ENCODE measurements at regions not wholly inside any gene's neighbourhood (a gene's known extent, or its start where the extent isn't known, plus 50 kb on each side); places are given as distances from the start of the nearest gene placed in this dataset.
"Not testable (repeated sequence)": the region's sequence is repeated elsewhere in the genome, so short reads cannot be mapped to it uniquely, and the experiment has no call there.

DNA sequence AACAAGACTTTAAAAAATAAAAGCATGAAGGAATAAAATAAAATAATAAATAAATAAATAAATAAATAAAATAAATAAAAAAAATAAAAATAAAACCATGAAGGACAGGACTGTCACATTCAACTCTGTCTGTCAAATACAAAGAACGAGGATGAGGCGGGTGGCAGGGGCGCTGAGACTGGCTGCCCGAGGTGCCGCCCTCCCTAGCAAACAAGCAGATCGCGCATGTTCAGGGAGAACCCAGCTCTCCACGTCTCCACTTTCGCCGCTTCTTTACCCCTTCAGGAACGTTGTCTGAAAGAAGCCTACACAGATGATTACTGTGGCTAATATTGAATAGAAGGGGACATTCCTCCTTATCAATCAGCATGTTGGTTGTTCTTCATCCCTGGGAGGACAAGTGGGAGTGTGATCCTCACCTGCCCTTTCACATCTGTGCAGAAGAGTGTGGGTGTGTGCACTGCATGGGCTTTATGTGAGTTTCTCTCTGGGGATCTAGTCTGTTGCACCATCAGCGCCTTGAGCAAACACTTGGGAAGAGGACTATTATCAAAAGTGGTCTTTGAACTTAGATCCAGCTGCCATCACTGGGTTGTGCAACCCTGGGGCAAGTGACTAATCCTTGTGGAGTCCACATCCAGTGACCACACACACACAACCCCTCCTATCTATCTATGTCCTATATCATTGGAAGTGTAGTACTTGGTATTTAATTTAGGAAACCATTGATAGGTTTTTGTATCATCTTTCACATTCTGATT, 399.2 kb downstream of the IRX2 start:
- in situ Hi-C loops (cut with HindIII; ENCODE audit: low pct_ligation_motif_present, low pct_unique_long_range_greater_than_20kb, low sequenced_read_pairs), result no loop called here
- no peak for DNase-seq

- in situ Hi-C loops (cut with HindIII; ENCODE audit: low pct_ligation_motif_present, low pct_unique_long_range_greater_than_20kb, low sequenced_read_pairs); DNase-seq: not testable (repeated sequence)
Observed at GRCh38 chr5:2349768-2350167, 401.7 kb downstream of the IRX2 start.

- DNase-seq, result no peak
- in situ Hi-C loops (cut with HindIII; ENCODE audit: low pct_ligation_motif_present, low pct_unique_long_range_greater_than_20kb, low sequenced_read_pairs), result no loop called here
Observed at GRCh38 chr5:2338686-2339085, 412.8 kb downstream of the IRX2 start.

- DNase-seq, result no peak
- in situ Hi-C loops (cut with HindIII; ENCODE audit: low pct_ligation_motif_present, low pct_unique_long_range_greater_than_20kb, low sequenced_read_pairs), result no loop called here
Observed at GRCh38 chr5:2335733-2336515, 415.6 kb downstream of the IRX2 start.

DNA sequence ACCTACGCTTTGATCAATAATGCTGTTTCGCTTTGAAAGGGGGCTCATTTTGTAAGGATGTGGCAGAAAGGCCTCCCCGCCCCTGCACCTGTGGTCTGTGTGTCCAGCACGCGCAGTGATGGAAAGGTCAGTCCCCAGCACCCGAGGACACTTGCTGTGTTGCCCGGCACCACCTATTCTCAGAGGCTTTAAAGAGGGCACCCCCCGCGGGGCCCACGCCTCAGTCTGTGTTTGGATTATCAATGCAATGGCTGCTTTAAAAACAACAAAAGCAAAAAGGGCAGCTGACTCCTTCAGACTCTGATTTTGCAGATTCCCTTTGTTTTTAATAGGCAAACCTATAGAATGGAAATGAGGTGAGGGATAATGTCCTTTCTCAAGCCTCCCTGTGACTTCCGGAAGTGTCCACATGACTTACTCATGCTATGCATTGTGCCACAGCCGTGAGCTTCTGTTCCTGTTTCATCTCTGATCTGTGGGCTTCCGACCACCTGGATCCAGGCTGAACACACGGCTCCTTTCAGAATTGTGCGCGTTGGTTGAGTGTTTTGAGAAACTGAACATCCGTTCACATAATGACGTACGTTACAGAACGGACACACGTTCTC, 416.2 kb downstream of the IRX2 start:
- DNase-seq, result no peak
- in situ Hi-C loops (cut with HindIII; ENCODE audit: low pct_ligation_motif_present, low pct_unique_long_range_greater_than_20kb, low sequenced_read_pairs), result no loop called here

DNA sequence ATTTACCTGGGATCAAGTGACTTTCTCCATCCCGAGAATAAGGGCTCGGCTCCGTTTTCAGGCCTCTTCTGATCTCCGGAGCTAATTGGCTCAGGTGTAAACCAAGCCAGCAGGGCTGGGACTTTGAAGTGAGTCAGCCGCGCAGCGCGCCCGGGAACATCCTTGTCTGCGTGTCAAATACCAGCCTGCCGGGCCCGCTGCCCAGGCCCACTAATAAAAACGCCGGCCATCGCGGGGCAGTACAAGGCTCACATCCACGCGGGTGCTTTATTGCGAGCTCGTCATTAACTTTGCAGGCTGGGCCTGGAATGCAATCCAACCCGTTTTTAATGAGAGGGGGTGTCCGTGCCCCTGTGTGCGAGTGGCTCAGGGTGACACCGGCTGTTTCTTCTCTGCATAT, 416.8 kb downstream of the IRX2 start:
- in situ Hi-C loops (cut with HindIII; ENCODE audit: low pct_ligation_motif_present, low pct_unique_long_range_greater_than_20kb, low sequenced_read_pairs), result no loop called here
- no peak for DNase-seq

DNA sequence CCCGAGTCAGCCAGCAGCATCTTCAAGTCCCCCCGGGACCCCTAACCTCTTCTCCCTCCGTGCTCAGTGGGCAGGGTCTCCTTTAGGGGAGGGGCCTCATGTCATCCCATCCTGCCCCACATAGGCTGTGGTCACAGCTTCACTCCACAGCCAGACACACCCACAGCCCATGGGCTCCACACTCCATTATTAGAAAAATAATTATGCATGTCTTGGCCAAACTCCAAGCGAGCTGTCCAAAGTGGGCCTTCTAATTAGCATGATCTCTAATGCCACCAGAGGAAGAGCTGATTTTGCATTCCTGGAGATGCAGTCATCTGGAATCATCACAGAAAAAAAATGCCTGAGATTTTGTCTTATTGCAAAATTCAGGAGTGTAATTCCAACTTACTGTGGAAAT, 418.2 kb downstream of the IRX2 start:
- no peak for DNase-seq
- in situ Hi-C loops (cut with HindIII; ENCODE audit: low pct_ligation_motif_present, low pct_unique_long_range_greater_than_20kb, low sequenced_read_pairs), result no loop called here

GRCh38 chr5:2332521-2332920, 419.0 kb downstream of the IRX2 start:
- in situ Hi-C loops (cut with HindIII; ENCODE audit: low pct_ligation_motif_present, low pct_unique_long_range_greater_than_20kb, low sequenced_read_pairs), result no loop called here
- no peak for DNase-seq

DNA sequence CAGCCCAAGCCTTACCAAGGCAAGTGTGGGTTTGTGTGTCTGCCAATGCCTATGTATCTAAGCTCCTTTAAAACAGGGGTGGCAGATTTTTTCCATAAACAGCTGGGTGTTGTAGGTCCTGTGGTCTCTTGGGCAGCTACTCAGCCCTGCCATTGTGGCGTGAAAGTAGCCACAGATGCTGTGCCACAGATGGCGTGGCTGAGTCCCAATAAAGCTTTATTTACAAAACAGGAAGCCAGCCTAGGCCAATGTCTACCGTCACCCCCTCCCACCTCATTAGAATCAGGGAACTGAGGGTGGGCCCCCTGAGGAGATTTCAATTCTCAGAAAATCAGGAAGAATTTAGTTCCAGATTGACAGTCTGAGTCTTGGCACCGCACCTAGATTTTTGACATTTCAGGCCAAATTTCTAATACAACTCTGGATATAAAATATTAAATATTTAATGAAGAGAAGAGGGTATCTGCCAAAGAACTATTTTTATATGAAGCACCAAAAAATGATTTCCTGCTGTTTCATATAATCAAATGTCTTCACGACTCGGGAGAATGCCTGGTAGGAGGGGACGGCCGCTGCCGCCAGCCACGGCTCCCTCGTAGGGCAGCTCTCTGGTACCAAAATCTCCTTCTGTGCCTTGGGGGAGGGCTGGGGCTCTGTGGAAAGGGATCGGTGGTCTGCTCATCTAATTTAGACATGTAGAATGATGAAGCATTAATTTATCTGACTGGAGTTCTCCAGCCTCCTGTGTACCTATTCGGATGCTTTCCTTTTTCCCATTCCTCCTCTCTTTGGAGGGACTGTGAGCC, 420.9 kb downstream of the IRX2 start:
- DNase-seq, result no peak
- in situ Hi-C loops (cut with HindIII; ENCODE audit: low pct_ligation_motif_present, low pct_unique_long_range_greater_than_20kb, low sequenced_read_pairs), result no loop called here

GRCh38 chr5:2329741-2330140, 421.7 kb downstream of the IRX2 start:
- in situ Hi-C loops (cut with HindIII; ENCODE audit: low pct_ligation_motif_present, low pct_unique_long_range_greater_than_20kb, low sequenced_read_pairs), result no loop called here
- DNase-seq, result no peak

DNA sequence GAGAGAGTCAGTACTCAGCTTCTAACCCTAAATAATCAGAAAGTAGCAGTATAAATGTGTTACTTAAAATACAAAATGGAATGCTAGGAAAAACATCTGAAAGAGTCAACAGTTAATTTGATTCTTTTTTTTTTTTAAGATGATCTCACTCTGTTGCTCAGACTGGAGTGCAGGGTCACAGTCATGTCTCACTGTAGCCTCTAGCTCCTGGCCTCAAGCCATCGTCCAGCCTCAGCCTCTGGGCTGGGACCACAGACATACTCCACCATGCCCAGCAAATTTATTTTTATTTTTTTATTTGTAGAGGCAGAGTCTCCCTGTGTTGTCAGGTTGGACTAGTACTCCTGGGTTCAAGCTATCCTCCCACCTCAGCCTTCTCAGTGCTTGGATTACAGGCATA, 424.9 kb downstream of the IRX2 start:
- DNase-seq, result no peak
- in situ Hi-C loops (cut with HindIII; ENCODE audit: low pct_ligation_motif_present, low pct_unique_long_range_greater_than_20kb, low sequenced_read_pairs), result no loop called here

DNA sequence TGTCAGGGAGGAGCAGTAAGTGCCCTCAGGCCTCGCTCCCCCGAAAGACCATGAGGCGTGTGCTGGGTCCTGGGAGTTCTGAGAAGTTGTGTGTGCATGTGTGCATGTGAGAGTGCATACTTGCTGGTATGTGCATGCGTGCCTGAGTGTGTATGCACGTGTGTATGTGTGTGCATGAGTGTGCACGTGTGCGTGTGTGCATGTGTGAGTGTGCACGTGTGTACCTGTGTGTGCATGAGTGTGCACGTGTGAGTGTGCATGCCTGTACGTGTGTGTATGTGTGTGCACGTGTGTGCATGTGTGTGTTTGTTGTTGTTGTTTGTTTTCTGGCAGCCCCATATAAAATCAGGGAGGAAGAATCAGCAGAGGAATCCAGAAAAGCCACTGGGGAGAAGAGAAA, 426.7 kb downstream of the IRX2 start:
- in situ Hi-C loops (cut with HindIII; ENCODE audit: low pct_ligation_motif_present, low pct_unique_long_range_greater_than_20kb, low sequenced_read_pairs), result no loop called here
- DNase-seq, result no peak

DNA sequence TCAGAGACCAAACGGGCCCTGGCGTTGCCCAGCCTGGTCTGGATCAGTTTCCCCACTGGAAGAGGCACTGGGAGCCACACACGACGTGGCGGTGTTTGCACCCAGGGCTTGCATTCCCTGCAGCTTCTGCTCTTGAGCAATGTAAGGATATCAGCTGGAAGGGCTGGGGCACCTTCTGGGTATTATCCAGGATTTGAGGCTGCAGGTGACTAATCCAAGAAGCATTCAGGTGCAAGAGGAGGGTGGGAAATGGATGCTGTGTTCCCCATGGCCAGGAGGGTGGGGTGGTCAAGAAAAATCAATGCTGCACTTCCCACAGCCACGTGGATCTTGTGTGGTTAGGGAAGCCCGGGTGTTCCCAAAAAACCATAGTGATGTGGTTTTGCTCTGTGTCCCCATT, 430.9 kb downstream of the IRX2 start:
- in situ Hi-C loops (cut with HindIII; ENCODE audit: low pct_ligation_motif_present, low pct_unique_long_range_greater_than_20kb, low sequenced_read_pairs), result no loop called here

DNA sequence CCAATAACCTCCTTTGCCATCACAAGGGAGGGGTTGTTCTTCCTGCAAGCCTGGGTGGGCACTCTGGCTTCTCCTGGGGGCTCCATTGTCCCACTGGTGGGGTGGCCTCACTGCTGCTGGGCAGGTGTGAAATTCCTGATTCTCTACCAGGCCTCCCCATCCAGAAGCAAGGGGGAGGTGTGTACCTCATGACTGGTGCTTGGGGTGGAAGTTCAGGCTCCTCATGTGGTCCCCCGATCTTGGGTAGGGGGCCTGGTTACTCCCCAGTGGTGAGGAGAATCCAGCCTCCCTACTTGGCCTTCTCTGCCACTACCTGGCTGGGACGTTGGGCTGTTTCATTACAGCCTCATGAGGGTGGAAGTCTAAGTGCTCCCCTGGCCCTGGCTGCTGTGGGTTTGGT, 433.9 kb downstream of the IRX2 start:
- in situ Hi-C loops (cut with HindIII; ENCODE audit: low pct_ligation_motif_present, low pct_unique_long_range_greater_than_20kb, low sequenced_read_pairs), result no loop called here
- no peak for DNase-seq

More for the DNA sequence above, 430.9 kb downstream of the IRX2 start:
- DNase-seq, result no peak

DNA sequence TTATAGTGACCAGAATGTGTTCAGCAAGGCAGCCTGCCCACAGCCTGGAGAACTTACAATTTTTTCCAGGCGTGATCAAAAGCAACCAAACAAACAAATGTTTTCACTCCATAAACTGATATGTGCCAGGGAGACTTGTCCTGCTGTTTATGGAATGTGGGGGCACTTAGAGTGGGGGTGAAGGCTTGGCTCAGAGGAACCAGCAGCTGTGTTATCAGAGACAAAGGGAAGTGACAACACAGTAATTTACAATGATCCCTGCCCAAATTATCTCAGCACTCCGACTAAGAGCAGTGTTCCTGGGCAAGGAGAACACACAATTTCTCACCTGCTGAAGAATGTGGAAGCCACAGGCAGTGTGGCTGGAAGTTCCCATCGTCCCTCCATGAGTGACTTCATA, 429.1 kb upstream of the IRX4 start:
- DNase-seq, result no peak
- in situ Hi-C loops (cut with HindIII; ENCODE audit: low pct_ligation_motif_present, low pct_unique_long_range_greater_than_20kb, low sequenced_read_pairs), result no loop called here

GRCh38 chr5:2310946-2311345, 428.2 kb upstream of the IRX4 start:
- in situ Hi-C loops (cut with HindIII; ENCODE audit: low pct_ligation_motif_present, low pct_unique_long_range_greater_than_20kb, low sequenced_read_pairs), result no loop called here
- DNase-seq, result no peak

DNA sequence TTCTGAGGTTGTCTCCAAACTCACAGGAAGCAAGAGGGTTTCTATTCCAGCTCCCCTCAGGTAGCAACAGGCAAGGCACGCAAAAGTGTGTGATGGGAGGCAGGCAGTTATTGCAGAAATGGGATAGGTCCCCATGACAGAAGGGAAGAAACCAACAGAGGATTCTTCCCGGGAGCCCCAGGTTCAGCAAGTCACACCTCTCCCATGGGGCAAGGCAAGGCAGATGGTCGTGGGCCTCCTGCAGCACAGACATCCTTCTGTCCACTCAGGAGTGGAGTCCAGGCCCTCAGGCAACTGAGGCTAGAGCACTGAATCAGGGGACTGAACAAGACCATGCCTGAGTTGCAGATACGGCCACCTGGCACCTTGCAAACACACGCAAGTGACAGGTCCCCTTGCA, 424.9 kb upstream of the IRX4 start:
- in situ Hi-C loops (cut with HindIII; ENCODE audit: low pct_ligation_motif_present, low pct_unique_long_range_greater_than_20kb, low sequenced_read_pairs), result no loop called here
- DNase-seq, result no peak

- in situ Hi-C loops (cut with HindIII; ENCODE audit: low pct_ligation_motif_present, low pct_unique_long_range_greater_than_20kb, low sequenced_read_pairs), result no loop called here
- DNase-seq, result no peak
Observed at GRCh38 chr5:2306711-2307110, 424.0 kb upstream of the IRX4 start.
